DMS 273 treated with DMSO at 0.1 percent for 48 hours (cell line): ENCODE measurements at regions not wholly inside any gene's neighbourhood (a gene's known extent, or its start where the extent isn't known, plus 50 kb on each side); places are given as distances from the start of the nearest gene placed in this dataset.

Experiments used
- DNase-seq: peaks from one replicate; lab custom pipeline; 2025; lab: John Stamatoyannopoulos, UW

GRCh38 chr1:221366495-221367110 is 375.3 kb downstream of the DUSP10 start:
- DNase-seq: no peak

GRCh38 chr1:221371705-221372104 is 370.2 kb downstream of the DUSP10 start:
- no peak for DNase-seq

GRCh38 chr1:221373795-221374194 is 368.1 kb downstream of the DUSP10 start:
- no peak for DNase-seq

GRCh38 chr1:221376286-221376685 is 365.6 kb downstream of the DUSP10 start:
- DNase-seq: no peak

GRCh38 chr1:221381910-221382623 is 359.8 kb downstream of the DUSP10 start:
- DNase-seq: no peak

GRCh38 chr1:221392453-221392852 is 349.4 kb downstream of the DUSP10 start:
- no peak for DNase-seq

- DNase-seq: no peak
Observed at GRCh38 chr1:221394011-221394544, 347.8 kb downstream of the DUSP10 start.

GRCh38 chr1:221396526-221396925 is 345.4 kb downstream of the DUSP10 start:
- no peak for DNase-seq

- DNase-seq: no peak
Observed at GRCh38 chr1:221397141-221397540, 344.7 kb downstream of the DUSP10 start.

- no peak for DNase-seq
Observed at GRCh38 chr1:221397606-221398005, 344.3 kb downstream of the DUSP10 start.

- no peak for DNase-seq
Observed at GRCh38 chr1:221405146-221405545, 336.7 kb downstream of the DUSP10 start.

GRCh38 chr1:221408117-221408803 is 333.6 kb downstream of the DUSP10 start:
- DNase-seq: no peak

- no peak for DNase-seq
Observed at GRCh38 chr1:221411283-221411682, 330.6 kb downstream of the DUSP10 start.

- DNase-seq: no peak
Observed at GRCh38 chr1:221414772-221415539, 326.9 kb downstream of the DUSP10 start.

- DNase-seq: no peak
Observed at GRCh38 chr1:221415651-221416050, 326.2 kb downstream of the DUSP10 start.

GRCh38 chr1:221416142-221416541 is 325.7 kb downstream of the DUSP10 start:
- DNase-seq: no peak

GRCh38 chr1:221416723-221417122 is 325.2 kb downstream of the DUSP10 start:
- DNase-seq: no peak

- DNase-seq: no peak
Observed at GRCh38 chr1:221418346-221418745, 323.5 kb downstream of the DUSP10 start.

- no peak for DNase-seq
Observed at GRCh38 chr1:221419513-221420095, 322.3 kb downstream of the DUSP10 start.

- no peak for DNase-seq
Observed at GRCh38 chr1:221429264-221429663, 312.6 kb downstream of the DUSP10 start.

- DNase-seq: no peak
Observed at GRCh38 chr1:221430152-221430960, 311.5 kb downstream of the DUSP10 start.
